ENCODE measurements at regions not wholly inside any gene's neighbourhood (a gene's known extent, or its start where the extent isn't known, plus 50 kb on each side); places are given as distances from the start of the nearest gene placed in this dataset.

DNA sequence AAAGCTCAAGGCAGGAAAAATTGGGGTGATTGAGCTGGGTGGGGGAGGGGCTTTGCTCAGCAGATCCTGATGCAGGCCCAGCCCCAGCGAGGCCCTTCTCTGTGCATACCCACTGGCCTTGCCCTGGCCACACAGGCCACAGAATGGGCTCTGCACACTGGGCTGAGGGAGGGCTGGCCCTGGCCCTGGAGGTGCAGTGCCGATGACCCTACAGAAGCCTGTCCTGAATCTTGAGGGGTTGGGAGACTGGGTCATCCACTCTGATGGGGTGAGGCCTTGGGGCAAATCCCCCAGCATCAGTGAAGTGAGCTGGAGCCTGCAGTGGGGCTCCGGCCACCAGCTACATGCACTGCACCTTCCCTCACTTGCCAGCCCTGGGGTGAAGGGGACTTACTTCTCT, 153.1 kb downstream of the URI1 start:
- H3K27me3 ChIP-seq: no peaks in the 10 kb centered on the region
- H3K4me1 ChIP-seq: no peaks in the 10 kb centered on the region
- H3K4me3 ChIP-seq: no peak overlapping the region
- TF ChIP-seq, protein P1, sequence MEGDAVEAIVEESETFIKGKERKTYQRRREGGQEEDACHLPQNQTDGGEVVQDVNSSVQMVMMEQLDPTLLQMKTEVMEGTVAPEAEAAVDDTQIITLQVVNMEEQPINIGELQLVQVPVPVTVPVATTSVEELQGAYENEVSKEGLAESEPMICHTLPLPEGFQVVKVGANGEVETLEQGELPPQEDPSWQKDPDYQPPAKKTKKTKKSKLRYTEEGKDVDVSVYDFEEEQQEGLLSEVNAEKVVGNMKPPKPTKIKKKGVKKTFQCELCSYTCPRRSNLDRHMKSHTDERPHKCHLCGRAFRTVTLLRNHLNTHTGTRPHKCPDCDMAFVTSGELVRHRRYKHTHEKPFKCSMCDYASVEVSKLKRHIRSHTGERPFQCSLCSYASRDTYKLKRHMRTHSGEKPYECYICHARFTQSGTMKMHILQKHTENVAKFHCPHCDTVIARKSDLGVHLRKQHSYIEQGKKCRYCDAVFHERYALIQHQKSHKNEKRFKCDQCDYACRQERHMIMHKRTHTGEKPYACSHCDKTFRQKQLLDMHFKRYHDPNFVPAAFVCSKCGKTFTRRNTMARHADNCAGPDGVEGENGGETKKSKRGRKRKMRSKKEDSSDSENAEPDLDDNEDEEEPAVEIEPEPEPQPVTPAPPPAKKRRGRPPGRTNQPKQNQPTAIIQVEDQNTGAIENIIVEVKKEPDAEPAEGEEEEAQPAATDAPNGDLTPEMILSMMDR (IDR thresholded peaks at IDR 0.05): no peak
- no peak for TF ChIP-seq POLR2A (IDR thresholded peaks at IDR 0.05)
- intact Hi-C loops (cut with DNase I): no loop called here
- DNase-seq: peak in 1 of 5 donors; percentile 30
- no peaks in the 10 kb centered on the region for H3K9me3 ChIP-seq
- ATAC-seq: no peak
- no peak overlapping the region for H3K27ac ChIP-seq
- WGBS, 4 donors: 87 to 95% (median 90%) methylated on average over 2 to 3 of the region's 3 CpGs
- H3K36me3 ChIP-seq: no peaks in the 10 kb centered on the region

DNA sequence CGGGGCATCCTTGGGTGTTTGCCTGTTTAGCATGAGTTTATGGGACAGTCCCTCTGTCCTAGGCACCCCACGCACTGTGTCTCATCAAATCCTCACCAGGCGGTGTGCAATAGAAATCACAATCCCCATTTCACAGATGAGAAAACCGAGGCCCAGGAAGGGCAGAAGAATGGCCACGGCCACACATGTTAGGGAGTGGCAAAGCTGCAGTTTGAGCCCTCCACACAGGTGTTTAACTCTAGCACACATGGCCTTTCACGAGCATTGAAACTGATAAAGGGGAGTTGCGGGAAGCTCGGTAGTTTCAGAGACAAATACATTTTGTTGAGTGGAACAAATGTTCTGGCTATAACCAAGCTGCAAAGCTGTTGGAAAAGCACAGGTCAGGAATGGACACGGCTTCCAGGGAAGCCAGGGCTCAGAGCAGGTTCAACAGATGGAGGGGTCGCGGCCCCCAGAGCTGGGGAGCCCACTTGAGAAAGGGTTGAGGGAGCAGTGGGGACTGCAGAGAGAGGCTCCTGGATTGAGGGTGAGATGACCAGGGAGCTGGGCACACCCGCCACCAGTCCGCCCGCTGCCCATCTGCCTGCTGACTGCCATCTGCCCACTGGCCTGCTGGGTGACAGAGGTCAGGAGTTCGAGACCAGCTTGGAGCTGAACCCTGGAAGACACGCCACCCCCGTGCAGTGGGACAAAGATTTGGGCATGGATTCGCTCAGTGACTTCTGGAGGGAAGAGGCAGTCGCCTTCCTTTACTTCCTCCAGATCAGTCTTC, 154.7 kb downstream of the URI1 start:
- intact Hi-C loops (cut with DNase I): no loop called here
- DNase-seq (peak in 1 of 5 donors; percentile 36), ATAC-seq (no peak)
- no peaks in the 10 kb centered on the region for H3K9me3 ChIP-seq
- no peaks in the 10 kb centered on the region for H3K36me3 ChIP-seq
- WGBS, 4 donors: 83 to 87% (median 85%) methylated on average over 14 to 19 of the region's 19 CpGs
- no peak for TF ChIP-seq POLR2A (IDR thresholded peaks at IDR 0.05)
- TF ChIP-seq, protein P1 (IDR thresholded peaks at IDR 0.05): no peak
- no peaks in the 10 kb centered on the region for H3K27me3 ChIP-seq
- no peaks in the 10 kb centered on the region for H3K4me1 ChIP-seq
- no peak overlapping the region for H3K27ac ChIP-seq
- no peak overlapping the region for H3K4me3 ChIP-seq

DNA sequence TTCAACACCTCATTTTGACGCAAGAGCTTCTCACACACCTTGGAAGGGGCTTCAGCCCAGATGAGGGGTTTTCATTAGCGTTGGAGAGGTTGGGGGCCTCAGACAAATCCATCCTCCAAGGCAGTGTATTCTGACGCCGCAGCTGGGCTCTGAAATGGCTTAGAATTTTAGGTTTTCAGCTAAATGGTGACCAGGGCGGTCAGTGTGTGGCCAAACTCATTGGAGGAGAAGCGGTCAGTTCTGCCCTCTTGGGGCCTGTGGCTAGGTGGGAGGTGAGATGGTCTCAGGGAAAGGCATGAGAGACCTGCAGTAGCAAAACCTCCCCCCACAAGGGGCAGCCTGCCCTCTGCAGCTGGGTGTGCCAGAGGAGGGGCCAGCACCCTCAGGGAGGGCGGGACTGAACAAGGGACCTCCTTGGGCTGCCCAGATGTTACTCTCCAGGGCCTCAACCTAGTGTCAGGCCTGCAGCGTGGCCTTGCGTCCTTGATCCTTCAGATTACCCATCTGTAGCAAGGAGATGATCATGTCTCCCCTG, 155.8 kb downstream of the URI1 start:
- WGBS, 4 donors: 83 to 87% (median 86%) methylated on average over 9 of the region's 9 CpGs
- no peak overlapping the region for H3K4me3 ChIP-seq

DNA sequence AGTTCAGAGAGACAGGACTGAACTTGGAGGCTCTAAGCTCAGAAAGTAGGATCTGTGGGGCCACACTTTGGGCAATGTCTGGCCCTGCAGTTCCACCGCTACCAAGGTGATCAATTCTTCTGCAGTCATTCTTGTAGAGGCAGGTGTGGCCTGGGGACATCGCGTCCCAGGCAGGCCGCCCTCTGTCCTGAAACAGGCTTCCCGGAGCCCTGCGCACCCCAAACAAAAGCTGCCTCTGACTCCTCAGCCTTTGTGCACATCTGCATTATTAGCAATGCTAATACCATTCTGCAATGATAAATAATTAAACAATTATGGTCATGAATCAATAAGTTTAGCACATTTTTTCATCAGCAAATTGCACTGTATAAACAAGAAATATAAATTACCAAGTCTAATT, 160.2 kb downstream of the URI1 start:
- no peaks in the 10 kb centered on the region for H3K36me3 ChIP-seq
- intact Hi-C loops (cut with DNase I): no loop called here
- DNase-seq (peak in 1 of 5 donors; percentile 14), ATAC-seq (no peak)
- TF ChIP-seq, protein P1 (IDR thresholded peaks at IDR 0.05): no peak
- TF ChIP-seq POLR2A (IDR thresholded peaks at IDR 0.05): no peak
- H3K4me3 ChIP-seq: no peak overlapping the region
- H3K27me3 ChIP-seq: peaks cover 0 to 4% (median 0%) of the 10 kb centered on the region in 9 donors
- no peaks in the 10 kb centered on the region for H3K9me3 ChIP-seq
- H3K27ac ChIP-seq: no peak overlapping the region
- no peaks in the 10 kb centered on the region for H3K4me1 ChIP-seq
- 82 to 96% (median 90%) methylated on average over 5 to 6 of the region's 6 CpGs for WGBS, 4 donors

More for the DNA sequence above, 155.8 kb downstream of the URI1 start:
- Histone ChIP-seq H3K27ac (no peak overlapping the region), H3K27me3 (no peaks in the 10 kb centered on the region), H3K36me3 (no peaks in the 10 kb centered on the region), H3K4me1 (no peaks in the 10 kb centered on the region), H3K9me3 (no peaks in the 10 kb centered on the region)
- TF ChIP-seq, protein P1 (IDR thresholded peaks at IDR 0.05): no peak
- ATAC-seq: no peak
- intact Hi-C loops (cut with DNase I): no loop called here
- DNase-seq: peak in 1 of 5 donors; percentile 34

Measured in heart left ventricle (tissue), 16 donors.